Nephron progenitor cell (in vitro differentiated cells): ENCODE measurements at regions not wholly inside any gene's neighbourhood (a gene's known extent, or its start where the extent isn't known, plus 50 kb on each side); places are given as distances from the start of the nearest gene placed in this dataset.

Experiments
- DNase-seq: peaks from one replicate; pipeline ENCODE4 v3.0.0; 2021
- H3K27ac Mint-ChIP-seq: 2 replicates; pipeline ENCODE4 v1.8.0; 2021; ENCODE audit warnings: mild to moderate bottlenecking, moderate library complexity, mixed read lengths
- H3K27me3 Mint-ChIP-seq: 2 replicates; pipeline ENCODE4 v1.8.0; 2021; ENCODE audit warnings: mild to moderate bottlenecking, low read depth, mixed read lengths; ENCODE audit not compliant: poor library complexity
- H3K36me3 Mint-ChIP-seq: 2 replicates; pipeline ENCODE4 v1.8.0; 2021; ENCODE audit warnings: low read depth, mixed read lengths
- H3K4me1 Mint-ChIP-seq: 2 replicates; pipeline ENCODE4 v1.8.0; 2021; ENCODE audit warnings: mixed read lengths
- H3K4me3 Mint-ChIP-seq: 2 replicates; pipeline ENCODE4 v1.8.0; 2021; ENCODE audit warnings: mild to moderate bottlenecking, moderate library complexity, mixed read lengths
- H3K9me3 Mint-ChIP-seq: 2 replicates; pipeline ENCODE4 v1.8.0; 2021; ENCODE audit warnings: mild to moderate bottlenecking, moderate library complexity, mixed read lengths
- CTCF ChIP-seq: fragments of 200-600 bp; sonication (generic); IDR thresholded peaks from 2 replicates; pipeline ENCODE4 v1.5.0; 2021; ENCODE audit warnings: antibody characterized with exemption

GRCh38 chr1:113326976-113327375 lies 63.3 kb upstream of the MAGI3 start:
- DNase-seq: no peak
- no peak for TF ChIP-seq CTCF
- H3K27ac Mint-ChIP-seq: no peak overlapping the region
- H3K4me3 Mint-ChIP-seq: no peak overlapping the region
- no peaks in the 10 kb centered on the region for H3K27me3 Mint-ChIP-seq
- no peaks in the 10 kb centered on the region for H3K9me3 Mint-ChIP-seq
- no peaks in the 10 kb centered on the region for H3K36me3 Mint-ChIP-seq
- H3K4me1 Mint-ChIP-seq: no peaks in the 10 kb centered on the region

GRCh38 chr1:113333056-113333455 lies 57.3 kb upstream of the MAGI3 start:
- no peak for DNase-seq
- H3K27me3 Mint-ChIP-seq: no peaks in the 10 kb centered on the region
- TF ChIP-seq CTCF: no peak
- no peak overlapping the region for H3K4me3 Mint-ChIP-seq
- no peak overlapping the region for H3K27ac Mint-ChIP-seq
- no peaks in the 10 kb centered on the region for H3K36me3 Mint-ChIP-seq
- no peaks in the 10 kb centered on the region for H3K4me1 Mint-ChIP-seq
- H3K9me3 Mint-ChIP-seq: peaks cover 13% of the 10 kb centered on the region

GRCh38 chr1:113340038-113340437 lies 50.3 kb upstream of the MAGI3 start:
- Mint-ChIP-seq H3K4me1 (no peaks in the 10 kb centered on the region), H3K27ac (no peak overlapping the region), H3K4me3 (no peak overlapping the region), H3K27me3 (peaks cover 4% of the 10 kb centered on the region), H3K9me3 (peaks cover 25% of the 10 kb centered on the region), H3K36me3 (no peaks in the 10 kb centered on the region)
- DNase-seq: no peak
- TF ChIP-seq CTCF: no peak
